ENCODE measurements at regions not wholly inside any gene's neighbourhood (a gene's known extent, or its start where the extent isn't known, plus 50 kb on each side); places are given as distances from the start of the nearest gene placed in this dataset.

DNA sequence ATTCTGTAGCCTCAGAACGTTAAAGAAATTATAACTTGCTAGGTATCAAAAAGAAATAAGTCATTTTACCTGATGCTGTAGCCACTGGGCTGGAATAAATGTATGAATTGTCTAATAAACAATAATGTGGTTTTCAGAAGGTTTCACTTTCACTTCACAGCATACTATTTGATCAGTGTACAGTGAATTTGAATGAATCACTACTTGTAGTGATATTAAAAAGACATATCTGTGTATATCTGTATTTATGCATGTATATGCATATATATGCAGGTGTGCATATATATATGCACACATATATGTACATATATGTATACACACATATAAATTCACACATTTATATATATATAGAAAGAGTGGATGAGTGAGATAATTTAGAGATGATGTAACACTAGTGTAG, 440.0 kb upstream of the PCDH10 start:
- TF ChIP-seq MXI1 (conservative IDR thresholded peaks at IDR 0.05; ENCODE audit: poor library complexity, severe bottlenecking) (no peak), SMC3 (conservative IDR thresholded peaks at IDR 0.05; ENCODE audit: poor library complexity) (no peak)
- Histone ChIP-seq H3K27ac (ENCODE audit: low read length) (no peak overlapping the region), H3K4me2 (ENCODE audit: low read length) (no peak overlapping the region), H3K4me3 (ENCODE audit: low read length) (no peak overlapping the region), H2AFZ (ENCODE audit: low read depth, low read length) (no peak overlapping the region), H3K36me3 (ENCODE audit: insufficient read depth, low read length) (no peaks in the 10 kb centered on the region), H3K27me3 (ENCODE audit: insufficient read depth, low read depth, low read length) (no peaks in the 10 kb centered on the region), H3K9ac (ENCODE audit: low read length) (no peak overlapping the region), H3K9me2 (ENCODE audit: insufficient read depth, low read length) (no peaks in the 10 kb centered on the region), H4K20me1 (ENCODE audit: insufficient read depth) (no peaks in the 10 kb centered on the region), H3K79me2 (replicated peaks; ENCODE audit: insufficient read depth, low read length) (no peaks in the 10 kb centered on the region), H3K9me3 (ENCODE audit: low read length) (no peaks in the 10 kb centered on the region), H3F3A (ENCODE audit: insufficient read depth, low read length, poor library complexity, severe bottlenecking) (no peaks in the 10 kb centered on the region)

DNA sequence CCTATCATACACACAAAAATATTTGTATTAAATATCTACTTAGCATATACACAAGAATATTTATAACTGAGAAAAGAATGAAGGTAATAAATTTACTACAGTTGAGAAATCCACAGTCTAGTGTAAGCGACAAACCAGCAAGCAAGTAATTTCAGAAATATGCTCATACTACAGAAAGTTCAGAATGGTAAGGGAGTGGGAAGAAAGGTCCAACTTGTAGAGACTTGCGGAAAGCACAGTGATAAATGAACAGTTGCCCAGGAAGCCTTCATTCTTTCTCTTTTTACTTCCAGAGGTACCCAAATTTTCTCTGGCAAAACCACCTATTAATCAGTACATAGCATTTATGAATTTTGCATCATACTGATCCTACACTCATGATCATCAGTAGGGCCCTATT, 438.1 kb upstream of the PCDH10 start:
- Histone ChIP-seq H3F3A (ENCODE audit: insufficient read depth, low read length, poor library complexity, severe bottlenecking) (no peaks in the 10 kb centered on the region), H3K79me2 (replicated peaks; ENCODE audit: insufficient read depth, low read length) (no peaks in the 10 kb centered on the region), H3K9me2 (ENCODE audit: insufficient read depth, low read length) (no peaks in the 10 kb centered on the region), H3K27me3 (ENCODE audit: insufficient read depth, low read depth, low read length) (no peaks in the 10 kb centered on the region), H3K4me2 (ENCODE audit: low read length) (no peak overlapping the region), H3K4me3 (ENCODE audit: low read length) (no peak overlapping the region), H3K9ac (ENCODE audit: low read length) (no peak overlapping the region), H4K20me1 (ENCODE audit: insufficient read depth) (no peaks in the 10 kb centered on the region), H3K36me3 (ENCODE audit: insufficient read depth, low read length) (no peaks in the 10 kb centered on the region), H3K27ac (ENCODE audit: low read length) (no peak overlapping the region), H3K9me3 (ENCODE audit: low read length) (no peaks in the 10 kb centered on the region), H2AFZ (ENCODE audit: low read depth, low read length) (no peak overlapping the region)
- TF ChIP-seq RAD21 (conservative IDR thresholded peaks at IDR 0.05) = no peak
- TF ChIP-seq REST (IDR thresholded peaks at IDR 0.05; ENCODE audit: borderline replicate concordance) = no peak
- TF ChIP-seq SMC3 (conservative IDR thresholded peaks at IDR 0.05; ENCODE audit: poor library complexity) = no peak
- no peak for TF ChIP-seq EP300 (conservative IDR thresholded peaks at IDR 0.05; ENCODE audit: poor library complexity, severe bottlenecking)
- no peak for TF ChIP-seq MXI1 (conservative IDR thresholded peaks at IDR 0.05; ENCODE audit: poor library complexity, severe bottlenecking)
- TF ChIP-seq POLR2AphosphoS5 (IDR thresholded peaks at IDR 0.05) = no peak
- no peak for TF ChIP-seq CTCF (IDR thresholded peaks at IDR 0.05; ENCODE audit: poor library complexity, severe bottlenecking)
- no peak for TF ChIP-seq TAF1 (IDR thresholded peaks at IDR 0.05; ENCODE audit: low read depth)
- no peak for TF ChIP-seq EZH2 (IDR thresholded peaks at IDR 0.05; ENCODE audit: borderline replicate concordance, insufficient read depth, low read length, poor library complexity, severe bottlenecking)

- no peak overlapping the region for H3K4me3 ChIP-seq (ENCODE audit: low read length)
- H3K27ac ChIP-seq (ENCODE audit: low read length) = no peak overlapping the region
- H3K27me3 ChIP-seq (ENCODE audit: insufficient read depth, low read depth, low read length) = no peaks in the 10 kb centered on the region
These were observed 411.8 kb upstream of the PCDH10 start for GRCh38 chr4:132737344-132737743.

More at GRCh38 chr4:132737344-132737743, 411.8 kb upstream of the PCDH10 start:
- TF ChIP-seq EP300 (conservative IDR thresholded peaks at IDR 0.05; ENCODE audit: poor library complexity, severe bottlenecking) (no peak), RAD21 (conservative IDR thresholded peaks at IDR 0.05) (no peak), MXI1 (conservative IDR thresholded peaks at IDR 0.05; ENCODE audit: poor library complexity, severe bottlenecking) (no peak), POLR2AphosphoS5 (IDR thresholded peaks at IDR 0.05) (no peak), CTCF (IDR thresholded peaks at IDR 0.05; ENCODE audit: poor library complexity, severe bottlenecking) (no peak), SMC3 (conservative IDR thresholded peaks at IDR 0.05; ENCODE audit: poor library complexity) (no peak)
- H3K79me2 ChIP-seq (replicated peaks; ENCODE audit: insufficient read depth, low read length) = no peaks in the 10 kb centered on the region
- H3K9ac ChIP-seq (ENCODE audit: low read length) = no peak overlapping the region
- H3F3A ChIP-seq (ENCODE audit: insufficient read depth, low read length, poor library complexity, severe bottlenecking) = no peaks in the 10 kb centered on the region
- no peak overlapping the region for H3K4me2 ChIP-seq (ENCODE audit: low read length)
- H3K9me3 ChIP-seq (ENCODE audit: low read length) = no peaks in the 10 kb centered on the region
- H3K36me3 ChIP-seq (ENCODE audit: insufficient read depth, low read length) = no peaks in the 10 kb centered on the region
- H4K20me1 ChIP-seq (ENCODE audit: insufficient read depth) = no peaks in the 10 kb centered on the region
- H2AFZ ChIP-seq (ENCODE audit: low read depth, low read length) = no peak overlapping the region
- H3K9me2 ChIP-seq (ENCODE audit: insufficient read depth, low read length) = no peaks in the 10 kb centered on the region
